ENCODE measurements at regions not wholly inside any gene's neighbourhood (a gene's known extent, or its start where the extent isn't known, plus 50 kb on each side); places are given as distances from the start of the nearest gene placed in this dataset.

- intact Hi-C loops (cut with DNase I, micrococcal nuclease): no loop called here
- Mint-ChIP-seq H3K4me1 (no peaks in the 10 kb centered on the region), H3K27ac (no peak overlapping the region), H3K36me3 (ENCODE audit: low read depth) (no peaks in the 10 kb centered on the region), H3K9me3 (ENCODE audit: low read depth) (no peaks in the 10 kb centered on the region), H3K27me3 (no peaks in the 10 kb centered on the region), H3K4me3 (no peak overlapping the region)
- CTCF ChIA-PET: no interaction called here
- POLR2A ChIA-PET: no interaction called here
- DNase-seq: no peak
- no peak for ATAC-seq
These were observed 512.5 kb upstream of the AMOT start for GRCh38 chrX:113353134-113353533.

- no peak overlapping the region for H3K27ac Mint-ChIP-seq
- no peak overlapping the region for H3K4me3 Mint-ChIP-seq
- no peak for ATAC-seq
- ChIA-PET POLR2A (no interaction called here), CTCF (no interaction called here)
- H3K36me3 Mint-ChIP-seq (ENCODE audit: low read depth): no peaks in the 10 kb centered on the region
- no peaks in the 10 kb centered on the region for H3K27me3 Mint-ChIP-seq
- H3K9me3 Mint-ChIP-seq (ENCODE audit: low read depth): no peaks in the 10 kb centered on the region
- DNase-seq: no peak
- H3K4me1 Mint-ChIP-seq: no peaks in the 10 kb centered on the region
- intact Hi-C loops (cut with DNase I, micrococcal nuclease): no loop called here
These were observed 489.8 kb upstream of the AMOT start for GRCh38 chrX:113330416-113330815.

GRCh38 chrX:113315927-113316326 is 475.3 kb upstream of the AMOT start:
- no peaks in the 10 kb centered on the region for H3K4me1 Mint-ChIP-seq
- H3K9me3 Mint-ChIP-seq (ENCODE audit: low read depth): peaks cover 2% of the 10 kb centered on the region
- ChIA-PET POLR2A (no interaction called here), CTCF (no interaction called here)
- intact Hi-C loops (cut with DNase I, micrococcal nuclease): no loop called here
- H3K27me3 Mint-ChIP-seq: no peaks in the 10 kb centered on the region
- DNase-seq (no peak), ATAC-seq (no peak)
- no peak overlapping the region for H3K27ac Mint-ChIP-seq
- no peak overlapping the region for H3K4me3 Mint-ChIP-seq
- H3K36me3 Mint-ChIP-seq (ENCODE audit: low read depth): no peaks in the 10 kb centered on the region

GRCh38 chrX:113305496-113305895 is 464.9 kb upstream of the AMOT start:
- Mint-ChIP-seq H3K9me3 (ENCODE audit: low read depth) (peaks cover 6% of the 10 kb centered on the region), H3K27me3 (no peaks in the 10 kb centered on the region), H3K36me3 (ENCODE audit: low read depth) (no peaks in the 10 kb centered on the region), H3K4me1 (no peaks in the 10 kb centered on the region), H3K4me3 (no peak overlapping the region), H3K27ac (no peak overlapping the region)
- intact Hi-C loops (cut with DNase I, micrococcal nuclease): no loop called here
- ATAC-seq (no peak), DNase-seq (no peak)
- ChIA-PET POLR2A (no interaction called here), CTCF (no interaction called here)

- no peak overlapping the region for H3K27ac Mint-ChIP-seq
- no peak overlapping the region for H3K4me3 Mint-ChIP-seq
- ATAC-seq (no peak), DNase-seq (no peak)
- H3K27me3 Mint-ChIP-seq: no peaks in the 10 kb centered on the region
- H3K4me1 Mint-ChIP-seq: no peaks in the 10 kb centered on the region
- POLR2A ChIA-PET: no interaction called here
- intact Hi-C loops (cut with DNase I, micrococcal nuclease): no loop called here
- CTCF ChIA-PET: no interaction called here
- H3K36me3 Mint-ChIP-seq (ENCODE audit: low read depth): no peaks in the 10 kb centered on the region
- peaks cover 5% of the 10 kb centered on the region for H3K9me3 Mint-ChIP-seq (ENCODE audit: low read depth)
These were observed 459.9 kb upstream of the AMOT start for GRCh38 chrX:113300580-113300979.

- Mint-ChIP-seq H3K9me3 (ENCODE audit: low read depth) (peaks cover 5% of the 10 kb centered on the region), H3K36me3 (ENCODE audit: low read depth) (no peaks in the 10 kb centered on the region), H3K4me3 (no peak overlapping the region), H3K27me3 (no peaks in the 10 kb centered on the region), H3K27ac (no peak overlapping the region), H3K4me1 (no peaks in the 10 kb centered on the region)
- intact Hi-C loops (cut with DNase I, micrococcal nuclease): no loop called here
- CTCF ChIA-PET: no interaction called here
- POLR2A ChIA-PET: no interaction called here
- ATAC-seq: no peak
- no peak for DNase-seq
These were observed 456.8 kb upstream of the AMOT start for GRCh38 chrX:113297437-113297836.

GRCh38 chrX:113289503-113289902 is 448.9 kb upstream of the AMOT start:
- POLR2A ChIA-PET: no interaction called here
- intact Hi-C loops (cut with DNase I, micrococcal nuclease): no loop called here

GRCh38 chrX:113287761-113288160 is 447.1 kb upstream of the AMOT start:
- Mint-ChIP-seq H3K9me3 (ENCODE audit: low read depth) (no peaks in the 10 kb centered on the region), H3K4me1 (no peaks in the 10 kb centered on the region), H3K27me3 (no peaks in the 10 kb centered on the region), H3K36me3 (ENCODE audit: low read depth) (no peaks in the 10 kb centered on the region), H3K27ac (no peak overlapping the region), H3K4me3 (no peak overlapping the region)
- CTCF ChIA-PET: no interaction called here
- ATAC-seq (no peak), DNase-seq (no peak)
- POLR2A ChIA-PET: no interaction called here
- intact Hi-C loops (cut with DNase I, micrococcal nuclease): no loop called here

More at GRCh38 chrX:113289503-113289902, 448.9 kb upstream of the AMOT start:
- CTCF ChIA-PET: no interaction called here
- no peaks in the 10 kb centered on the region for H3K27me3 Mint-ChIP-seq
- DNase-seq: no peak
- H3K4me3 Mint-ChIP-seq: no peak overlapping the region
- H3K36me3 Mint-ChIP-seq (ENCODE audit: low read depth): no peaks in the 10 kb centered on the region
- ATAC-seq: no peak
- no peaks in the 10 kb centered on the region for H3K9me3 Mint-ChIP-seq (ENCODE audit: low read depth)
- no peak overlapping the region for H3K27ac Mint-ChIP-seq
- no peaks in the 10 kb centered on the region for H3K4me1 Mint-ChIP-seq

GRCh38 chrX:113275804-113276203 is 435.2 kb upstream of the AMOT start:
- CTCF ChIA-PET: no interaction called here
- Mint-ChIP-seq H3K4me1 (no peaks in the 10 kb centered on the region), H3K4me3 (no peak overlapping the region), H3K27me3 (no peaks in the 10 kb centered on the region), H3K9me3 (ENCODE audit: low read depth) (peaks cover 1% of the 10 kb centered on the region), H3K27ac (no peak overlapping the region), H3K36me3 (ENCODE audit: low read depth) (no peaks in the 10 kb centered on the region)
- intact Hi-C loops (cut with DNase I, micrococcal nuclease): no loop called here
- POLR2A ChIA-PET: no interaction called here
- ATAC-seq: no peak
- DNase-seq: no peak

GRCh38 chrX:113274791-113275190 is 434.2 kb upstream of the AMOT start:
- ATAC-seq (no peak), DNase-seq (no peak)
- ChIA-PET POLR2A (no interaction called here), CTCF (no interaction called here)
- Mint-ChIP-seq H3K27me3 (no peaks in the 10 kb centered on the region), H3K4me1 (no peaks in the 10 kb centered on the region), H3K36me3 (ENCODE audit: low read depth) (no peaks in the 10 kb centered on the region), H3K9me3 (ENCODE audit: low read depth) (peaks cover 1% of the 10 kb centered on the region), H3K4me3 (no peak overlapping the region), H3K27ac (no peak overlapping the region)
- intact Hi-C loops (cut with DNase I, micrococcal nuclease): no loop called here

- DNase-seq (no peak), ATAC-seq (no peak)
- POLR2A ChIA-PET: no interaction called here
- Mint-ChIP-seq H3K36me3 (ENCODE audit: low read depth) (no peaks in the 10 kb centered on the region), H3K27ac (no peak overlapping the region), H3K9me3 (ENCODE audit: low read depth) (peaks cover 1% of the 10 kb centered on the region), H3K4me1 (no peaks in the 10 kb centered on the region), H3K27me3 (no peaks in the 10 kb centered on the region), H3K4me3 (no peak overlapping the region)
- intact Hi-C loops (cut with DNase I, micrococcal nuclease): no loop called here
- CTCF ChIA-PET: no interaction called here
These were observed 433.7 kb upstream of the AMOT start for GRCh38 chrX:113274345-113274744.

- Mint-ChIP-seq H3K36me3 (ENCODE audit: low read depth) (no peaks in the 10 kb centered on the region), H3K9me3 (ENCODE audit: low read depth) (peaks cover 1% of the 10 kb centered on the region), H3K27ac (no peak overlapping the region), H3K4me3 (no peak overlapping the region), H3K27me3 (no peaks in the 10 kb centered on the region), H3K4me1 (no peaks in the 10 kb centered on the region)
- ChIA-PET POLR2A (no interaction called here), CTCF (no interaction called here)
- ATAC-seq (no peak), DNase-seq (no peak)
- intact Hi-C loops (cut with DNase I, micrococcal nuclease): no loop called here
These were observed 428.6 kb upstream of the AMOT start for GRCh38 chrX:113269203-113269602.

GRCh38 chrX:113260474-113260873 is 419.8 kb upstream of the AMOT start:
- intact Hi-C loops (cut with DNase I, micrococcal nuclease): no loop called here
- Mint-ChIP-seq H3K27me3 (no peaks in the 10 kb centered on the region), H3K9me3 (ENCODE audit: low read depth) (no peaks in the 10 kb centered on the region), H3K27ac (no peak overlapping the region), H3K4me3 (no peak overlapping the region), H3K4me1 (no peaks in the 10 kb centered on the region), H3K36me3 (ENCODE audit: low read depth) (no peaks in the 10 kb centered on the region)
- ATAC-seq (no peak), DNase-seq (no peak)
- POLR2A ChIA-PET: no interaction called here
- CTCF ChIA-PET: interaction anchor here (0.6 kb wide), 1 partner anchor 658 kb away, joined by 3 read pairs; no protein-coding TSS in a partner anchor

All from activated CD4-positive, alpha-beta T cell treated with anti-CD3 and anti-CD28 coated beads for 36 hours (primary cell).